OCI-LY7 (cell line): ENCODE measurements at regions not wholly inside any gene's neighbourhood (a gene's known extent, or its start where the extent isn't known, plus 50 kb on each side); places are given as distances from the start of the nearest gene placed in this dataset.

Experiments used
- BruUV-seq: library from RNA; stranded (reverse); fragments of 400-500 nt; replicated peaks from 2 replicates; lab custom pipeline; 2021; lab: Mats Ljungman, UMichigan
- CTCF ChIA-PET: fragments of 300-600 bp; sonication (Branson Sonifier 250); formaldehyde crosslinking; loops from one replicate; lab custom pipeline; 2022; ENCODE audit warnings: antibody characterized with exemption; ENCODE audit not compliant: unreplicated experiment; lab: Charles Lee
- POLR2A ChIA-PET: fragments of 300-600 bp; sonication (Branson Sonifier 250); formaldehyde crosslinking; loops from one replicate; lab custom pipeline; 2022; ENCODE audit warnings: antibody characterized with exemption; lab: Charles Lee
- DNase-seq: peaks from one replicate; pipeline ENCODE4 v3.0.0-alpha.2; 2015; ENCODE audit warnings: low spot score
- H2AFZ ChIP-seq: fragments of 200-600 bp; sonication (generic), shearing (Covaris generic); 2 replicates; pipeline ENCODE4 v1.6.1; 2014; ENCODE audit warnings: mild to moderate bottlenecking, antibody characterized with exemption, low read length, moderate library complexity
- H3K27ac ChIP-seq: fragments of 200-600 bp; sonication (generic); 2 replicates; pipeline ENCODE4 v1.5.1; 2014; ENCODE audit warnings: mixed run types, low read depth, mild to moderate bottlenecking, moderate library complexity, low read length, inconsistent platforms; ENCODE audit not compliant: poor library complexity, severe bottlenecking
- H3K36me3 ChIP-seq: fragments of 200-600 bp; sonication (generic); 2 replicates; pipeline ENCODE4 v1.6.1; 2014; ENCODE audit warnings: mild to moderate bottlenecking, antibody characterized with exemption, low read length, moderate library complexity, mixed read lengths; ENCODE audit not compliant: insufficient read depth
- H3K4me1 ChIP-seq: fragments of 200-600 bp; sonication (generic); 2 replicates; pipeline ENCODE4 v1.5.1; 2014; ENCODE audit warnings: mild to moderate bottlenecking, low read length; ENCODE audit not compliant: insufficient read depth, poor library complexity, severe bottlenecking
- H3K4me2 ChIP-seq: fragments of 200-600 bp; sonication (generic); 2 replicates; pipeline ENCODE4 v1.6.1; 2014; ENCODE audit warnings: mild to moderate bottlenecking, low read length
- H3K4me3 ChIP-seq: fragments of 200-600 bp; sonication (generic); 2 replicates; pipeline ENCODE4 v1.5.1; 2014; ENCODE audit warnings: mild to moderate bottlenecking, low read depth, low read length; ENCODE audit not compliant: poor library complexity, severe bottlenecking
- H3K79me2 ChIP-seq: fragments of 200-600 bp; sonication (generic); 2 replicates; pipeline ENCODE4 v1.6.1; 2016; ENCODE audit warnings: low read depth, mild to moderate bottlenecking, low read length, moderate library complexity, mixed read lengths; ENCODE audit not compliant: insufficient read depth
- H3K9me2 ChIP-seq: fragments of 200-600 bp; sonication (generic); 2 replicates; pipeline ENCODE4 v1.6.1; 2016; ENCODE audit warnings: mild to moderate bottlenecking, low read length, mixed read lengths; ENCODE audit not compliant: insufficient read depth
- H3K9me3 ChIP-seq: fragments of 200-600 bp; sonication (generic); 2 replicates; pipeline ENCODE4 v1.6.1; 2014; ENCODE audit warnings: mild to moderate bottlenecking, mixed run types, low read length, mixed read lengths
- H4K20me1 ChIP-seq: fragments of 200-600 bp; sonication (generic); 2 replicates; pipeline ENCODE4 v1.6.1; 2014; ENCODE audit warnings: mild to moderate bottlenecking, antibody characterized with exemption, low read length, moderate library complexity, mixed read lengths; ENCODE audit not compliant: insufficient read depth
- EZH2phosphoT487 ChIP-seq: fragments of 200-600 bp; sonication (generic); IDR thresholded peaks from 2 replicates; pipeline ENCODE4 v1.6.1; 2018; ENCODE audit warnings: low read depth, borderline replicate concordance, mild to moderate bottlenecking, mixed run types, antibody characterized with exemption, low read length, moderate library complexity, mixed read lengths
- intact Hi-C: fragments of 100-400 bp; cut with micrococcal nuclease; formaldehyde crosslinking; loops from one replicate; pipeline ENCODE4 v1.10.0; 2022; ENCODE audit not compliant: unreplicated experiment
- TF ChIP-seq, protein P1 (sequence below): fragments of 200-600 bp; sonication (generic); conservative IDR thresholded peaks from 2 replicates; pipeline ENCODE4 v1.5.1; 2014; ENCODE audit warnings: mild to moderate bottlenecking, antibody characterized with exemption, low read length, moderate library complexity, mixed read lengths

GRCh38 chr6:144594585-144594984, 309.4 kb downstream of the UTRN start:
- H3K27ac ChIP-seq, result no peak overlapping the region
- H3K9me2 ChIP-seq, result no peaks in the 10 kb centered on the region
- no peak overlapping the region for H3K4me2 ChIP-seq
- ChIA-PET POLR2A (no interaction called here), CTCF (no interaction called here)
- TF ChIP-seq EZH2phosphoT487, result no peak
- TF ChIP-seq, protein P1, sequence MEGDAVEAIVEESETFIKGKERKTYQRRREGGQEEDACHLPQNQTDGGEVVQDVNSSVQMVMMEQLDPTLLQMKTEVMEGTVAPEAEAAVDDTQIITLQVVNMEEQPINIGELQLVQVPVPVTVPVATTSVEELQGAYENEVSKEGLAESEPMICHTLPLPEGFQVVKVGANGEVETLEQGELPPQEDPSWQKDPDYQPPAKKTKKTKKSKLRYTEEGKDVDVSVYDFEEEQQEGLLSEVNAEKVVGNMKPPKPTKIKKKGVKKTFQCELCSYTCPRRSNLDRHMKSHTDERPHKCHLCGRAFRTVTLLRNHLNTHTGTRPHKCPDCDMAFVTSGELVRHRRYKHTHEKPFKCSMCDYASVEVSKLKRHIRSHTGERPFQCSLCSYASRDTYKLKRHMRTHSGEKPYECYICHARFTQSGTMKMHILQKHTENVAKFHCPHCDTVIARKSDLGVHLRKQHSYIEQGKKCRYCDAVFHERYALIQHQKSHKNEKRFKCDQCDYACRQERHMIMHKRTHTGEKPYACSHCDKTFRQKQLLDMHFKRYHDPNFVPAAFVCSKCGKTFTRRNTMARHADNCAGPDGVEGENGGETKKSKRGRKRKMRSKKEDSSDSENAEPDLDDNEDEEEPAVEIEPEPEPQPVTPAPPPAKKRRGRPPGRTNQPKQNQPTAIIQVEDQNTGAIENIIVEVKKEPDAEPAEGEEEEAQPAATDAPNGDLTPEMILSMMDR, result no peak
- no TSS peak for BruUV-seq
- no peak overlapping the region for H3K4me3 ChIP-seq
- H2AFZ ChIP-seq, result no peak overlapping the region
- no peaks in the 10 kb centered on the region for H3K4me1 ChIP-seq
- H4K20me1 ChIP-seq, result no peaks in the 10 kb centered on the region
- no peak for DNase-seq
- H3K9me3 ChIP-seq, result no peaks in the 10 kb centered on the region
- intact Hi-C loops, result no loop called here
- no peaks in the 10 kb centered on the region for H3K36me3 ChIP-seq
- H3K79me2 ChIP-seq, result no peaks in the 10 kb centered on the region

DNA sequence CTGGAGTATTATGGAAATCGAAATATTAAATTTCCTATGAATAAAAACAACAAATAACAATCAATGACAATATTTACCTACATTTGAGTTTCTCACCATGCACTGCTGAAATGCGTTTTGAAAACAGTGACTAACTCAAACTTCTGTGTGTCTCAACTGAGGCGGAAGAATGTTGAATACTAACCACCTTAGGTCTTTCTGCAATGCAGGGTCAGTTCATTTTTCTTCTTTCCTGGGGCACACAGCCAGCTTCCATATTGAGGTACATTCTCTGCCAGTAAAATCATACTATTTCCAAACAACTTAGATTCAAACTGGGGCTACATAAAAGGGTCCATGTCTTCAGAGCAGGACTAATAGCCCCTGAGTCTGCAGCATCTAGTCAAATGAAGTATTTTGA, 310.1 kb downstream of the UTRN start:
- no TSS peak for BruUV-seq

GRCh38 chr6:144597511-144597910, 312.4 kb downstream of the UTRN start:
- TF ChIP-seq EZH2phosphoT487, result no peak
- TF ChIP-seq, protein P1, result no peak
- Histone ChIP-seq H3K9me3 (no peaks in the 10 kb centered on the region), H3K9me2 (no peaks in the 10 kb centered on the region), H3K36me3 (no peaks in the 10 kb centered on the region), H4K20me1 (no peaks in the 10 kb centered on the region), H3K4me1 (no peaks in the 10 kb centered on the region), H3K27ac (no peak overlapping the region), H3K4me2 (no peak overlapping the region), H2AFZ (no peak overlapping the region), H3K4me3 (no peak overlapping the region), H3K79me2 (no peaks in the 10 kb centered on the region)
- DNase-seq, result no peak
- BruUV-seq, result no TSS peak
- intact Hi-C loops, result no loop called here
- ChIA-PET CTCF (no interaction called here), POLR2A (interaction anchor here (0.7 kb wide), 1 partner anchor 30 kb away, joined by 4 read pairs; no protein-coding TSS in a partner anchor)

More for the DNA sequence above, 310.1 kb downstream of the UTRN start:
- CTCF ChIA-PET, result no interaction called here
- Histone ChIP-seq H3K4me2 (no peak overlapping the region), H3K9me3 (no peaks in the 10 kb centered on the region), H3K4me1 (no peaks in the 10 kb centered on the region), H3K27ac (no peak overlapping the region), H3K4me3 (no peak overlapping the region), H3K79me2 (no peaks in the 10 kb centered on the region), H4K20me1 (no peaks in the 10 kb centered on the region), H2AFZ (no peak overlapping the region), H3K36me3 (no peaks in the 10 kb centered on the region), H3K9me2 (no peaks in the 10 kb centered on the region)
- POLR2A ChIA-PET, result no interaction called here
- no peak for DNase-seq
- TF ChIP-seq, protein P1, result no peak
- no peak for TF ChIP-seq EZH2phosphoT487
- intact Hi-C loops, result no loop called here
